SU-DHL-6 (cell line): ENCODE measurements at regions not wholly inside any gene's neighbourhood (a gene's known extent, or its start where the extent isn't known, plus 50 kb on each side); places are given as distances from the start of the nearest gene placed in this dataset.

Source experiments
- EZH2phosphoT487 ChIP-seq: fragments of 200-600 bp; sonication (generic), shearing (Covaris generic); conservative IDR thresholded peaks from 2 replicates; pipeline ENCODE4 v1.6.1; 2018; ENCODE audit warnings: mild to moderate bottlenecking, antibody characterized with exemption, low read length, moderate library complexity, mixed read lengths
- TF ChIP-seq, protein P1 (sequence below): fragments of 200-600 bp; sonication (generic); IDR thresholded peaks from one replicate; pipeline ENCODE4 v1.5.1; 2017; ENCODE audit warnings: antibody characterized with exemption, mild to moderate bottlenecking, low read length, moderate library complexity; ENCODE audit not compliant: insufficient read depth, poor library complexity, severe bottlenecking

GRCh38 chr2:47301277-47301618 is 67.9 kb upstream of the EPCAM start:
- TF ChIP-seq, protein P1, sequence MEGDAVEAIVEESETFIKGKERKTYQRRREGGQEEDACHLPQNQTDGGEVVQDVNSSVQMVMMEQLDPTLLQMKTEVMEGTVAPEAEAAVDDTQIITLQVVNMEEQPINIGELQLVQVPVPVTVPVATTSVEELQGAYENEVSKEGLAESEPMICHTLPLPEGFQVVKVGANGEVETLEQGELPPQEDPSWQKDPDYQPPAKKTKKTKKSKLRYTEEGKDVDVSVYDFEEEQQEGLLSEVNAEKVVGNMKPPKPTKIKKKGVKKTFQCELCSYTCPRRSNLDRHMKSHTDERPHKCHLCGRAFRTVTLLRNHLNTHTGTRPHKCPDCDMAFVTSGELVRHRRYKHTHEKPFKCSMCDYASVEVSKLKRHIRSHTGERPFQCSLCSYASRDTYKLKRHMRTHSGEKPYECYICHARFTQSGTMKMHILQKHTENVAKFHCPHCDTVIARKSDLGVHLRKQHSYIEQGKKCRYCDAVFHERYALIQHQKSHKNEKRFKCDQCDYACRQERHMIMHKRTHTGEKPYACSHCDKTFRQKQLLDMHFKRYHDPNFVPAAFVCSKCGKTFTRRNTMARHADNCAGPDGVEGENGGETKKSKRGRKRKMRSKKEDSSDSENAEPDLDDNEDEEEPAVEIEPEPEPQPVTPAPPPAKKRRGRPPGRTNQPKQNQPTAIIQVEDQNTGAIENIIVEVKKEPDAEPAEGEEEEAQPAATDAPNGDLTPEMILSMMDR = no peak
- no peak for TF ChIP-seq EZH2phosphoT487
